Fibroblast of lung (primary cell): ENCODE measurements at regions not wholly inside any gene's neighbourhood (a gene's known extent, or its start where the extent isn't known, plus 50 kb on each side); places are given as distances from the start of the nearest gene placed in this dataset.

Experiments used
- DNase-seq, 2 donors: peaks; one replicate each; pipeline versions ENCODE4 v3.0.0 to v3.0.0-alpha.2; 2010; ENCODE audit warnings: low read depth in 2 of 2
- H2AFZ ChIP-seq: 2 replicates; pipeline ENCODE4 v1.5.1; 2012; ENCODE audit warnings: low read length, control low read depth, inconsistent platforms
- H3K27ac ChIP-seq: 2 replicates; pipeline ENCODE4 v1.5.1; 2011; ENCODE audit warnings: low read length, control low read depth; ENCODE audit not compliant: insufficient read depth
- H3K27me3 ChIP-seq: 2 replicates; pipeline ENCODE4 v1.5.1; 2011; ENCODE audit warnings: mild to moderate bottlenecking, low read length; ENCODE audit not compliant: control insufficient read depth, insufficient read depth
- H3K36me3 ChIP-seq: 2 replicates; pipeline ENCODE4 v1.5.1; 2011; ENCODE audit warnings: low read length; ENCODE audit not compliant: control insufficient read depth, insufficient read depth
- H3K4me1 ChIP-seq: 2 replicates; pipeline ENCODE4 v1.5.1; 2011; ENCODE audit warnings: low read length; ENCODE audit not compliant: control insufficient read depth, insufficient read depth; ENCODE audit errors: extremely low read depth
- H3K4me2 ChIP-seq: 2 replicates; pipeline ENCODE4 v1.5.1; 2011; ENCODE audit warnings: low read length, control low read depth; ENCODE audit not compliant: insufficient read depth; ENCODE audit errors: extremely low read depth
- H3K4me3 ChIP-seq, 4 experiments: fragments of 200-600 bp in 1 of 4; sonication (generic) in 1 of 4; replicated peaks in 1 of 4; 2 replicates each; pipeline ENCODE4 v1.5.1; 2011 to 2016; ENCODE audit warnings: low read length in 4 of 4, low read depth in 3 of 4, mild to moderate bottlenecking in 3 of 4, control low read depth in 2 of 4, inconsistent platforms in 1 of 4, mixed read lengths in 1 of 4; ENCODE audit not compliant: insufficient read depth in 1 of 4; ENCODE audit errors: control extremely low read depth in 1 of 4
- H3K79me2 ChIP-seq: 2 replicates; pipeline ENCODE4 v1.5.1; 2012; ENCODE audit warnings: mild to moderate bottlenecking, low read length, inconsistent platforms; ENCODE audit not compliant: control insufficient read depth, insufficient read depth
- H3K9ac ChIP-seq: 2 replicates; pipeline ENCODE4 v1.5.1; 2011; ENCODE audit warnings: mild to moderate bottlenecking, low read length, control low read depth; ENCODE audit not compliant: insufficient read depth
- H3K9me3 ChIP-seq: 2 replicates; pipeline ENCODE4 v1.5.1; 2012; ENCODE audit warnings: low read depth, low read length; ENCODE audit not compliant: control insufficient read depth, insufficient read depth
- H4K20me1 ChIP-seq: 2 replicates; pipeline ENCODE4 v1.5.1; 2011; ENCODE audit warnings: low read length; ENCODE audit not compliant: control insufficient read depth, insufficient read depth; ENCODE audit errors: extremely low read depth
- CTCF ChIP-seq, 2 donors: IDR thresholded peaks in 1 of 2; conservative IDR thresholded peaks in 1 of 2; 1 replicate in 1 of 2; 2 replicates in 1 of 2; pipeline ENCODE4 v1.5.1; 2011 to 2012; ENCODE audit warnings: low read length in 2 of 2, control low read depth in 1 of 2, inconsistent platforms in 1 of 2, low read depth in 1 of 2, mild to moderate bottlenecking in 1 of 2
- EZH2 ChIP-seq: IDR thresholded peaks from 2 replicates; pipeline ENCODE4 v1.5.1; 2012; ENCODE audit warnings: low read length, control low read depth, mild to moderate bottlenecking; ENCODE audit errors: missing control alignments

GRCh38 chr5:127153031-127153430 lies 79.7 kb upstream of the C5orf63 start:
- Histone ChIP-seq H3K36me3 (no peaks in the 10 kb centered on the region), H2AFZ (no peak overlapping the region), H3K4me3 (no peak overlapping the region), H3K79me2 (no peaks in the 10 kb centered on the region), H3K4me2 (no peak overlapping the region), H3K9ac (no peak overlapping the region), H3K27me3 (no peaks in the 10 kb centered on the region), H4K20me1 (no peaks in the 10 kb centered on the region), H3K27ac (no peak overlapping the region), H3K4me1 (no peaks in the 10 kb centered on the region), H3K9me3 (no peaks in the 10 kb centered on the region)
- no peak for DNase-seq
- TF ChIP-seq CTCF (conservative IDR thresholded peaks at IDR 0.05 in 1 of 2, IDR thresholded peaks at IDR 0.05 in 1 of 2; ENCODE audit: low read depth in 1 of 2, low read length in 2 of 2), result no peak
- TF ChIP-seq EZH2, result no peak

- H2AFZ ChIP-seq, result no peak overlapping the region
- DNase-seq, result no peak
- H3K27ac ChIP-seq, result no peak overlapping the region
- no peak overlapping the region for H3K4me2 ChIP-seq
- no peak for TF ChIP-seq EZH2
- TF ChIP-seq CTCF (conservative IDR thresholded peaks at IDR 0.05 in 1 of 2, IDR thresholded peaks at IDR 0.05 in 1 of 2; ENCODE audit: low read depth in 1 of 2, low read length in 2 of 2), result no peak
- no peaks in the 10 kb centered on the region for H3K4me1 ChIP-seq
- no peak overlapping the region for H3K9ac ChIP-seq
- H3K36me3 ChIP-seq, result no peaks in the 10 kb centered on the region
- no peak overlapping the region for H3K4me3 ChIP-seq
- no peaks in the 10 kb centered on the region for H3K9me3 ChIP-seq
- H3K79me2 ChIP-seq, result no peaks in the 10 kb centered on the region
- no peaks in the 10 kb centered on the region for H3K27me3 ChIP-seq
- no peaks in the 10 kb centered on the region for H4K20me1 ChIP-seq
Observed at GRCh38 chr5:127153521-127153920, 80.2 kb upstream of the C5orf63 start.

- no peak for TF ChIP-seq CTCF (conservative IDR thresholded peaks at IDR 0.05 in 1 of 2, IDR thresholded peaks at IDR 0.05 in 1 of 2; ENCODE audit: low read depth in 1 of 2, low read length in 2 of 2)
- TF ChIP-seq EZH2, result no peak
Observed at GRCh38 chr5:127163750-127164149, 90.4 kb upstream of the C5orf63 start.

More at GRCh38 chr5:127163750-127164149, 90.4 kb upstream of the C5orf63 start:
- Histone ChIP-seq H3K36me3 (no peaks in the 10 kb centered on the region), H2AFZ (no peak overlapping the region), H3K9me3 (no peaks in the 10 kb centered on the region), H4K20me1 (no peaks in the 10 kb centered on the region), H3K4me1 (no peaks in the 10 kb centered on the region), H3K27ac (no peak overlapping the region), H3K27me3 (no peaks in the 10 kb centered on the region), H3K4me2 (no peak overlapping the region), H3K9ac (no peak overlapping the region), H3K4me3 (no peak overlapping the region), H3K79me2 (no peaks in the 10 kb centered on the region)
- no peak for DNase-seq
